ENCODE measurements at regions not wholly inside any gene's neighbourhood (a gene's known extent, or its start where the extent isn't known, plus 50 kb on each side); places are given as distances from the start of the nearest gene placed in this dataset.
A peak's percentile ranks its signal among the peaks of the same experiment; 100 is the strongest.

GRCh38 chr13:34312578-34312977, 494.6 kb downstream of the RFC3 start:
- TF ChIP-seq ZFX (IDR thresholded peaks at IDR 0.05; ENCODE audit: borderline replicate concordance): no peak
- TF ChIP-seq CTCF (IDR thresholded peaks at IDR 0.05): no peak

GRCh38 chr13:34320084-34320483, 502.1 kb downstream of the RFC3 start:
- no peak overlapping the region for H3K27ac ChIP-seq
- TF ChIP-seq ZFX (IDR thresholded peaks at IDR 0.05; ENCODE audit: borderline replicate concordance): no peak
- no peak for TF ChIP-seq CTCF (IDR thresholded peaks at IDR 0.05)

More at GRCh38 chr13:34312578-34312977, 494.6 kb downstream of the RFC3 start:
- H3K27ac ChIP-seq: no peak overlapping the region

- TF ChIP-seq ZFX (IDR thresholded peaks at IDR 0.05; ENCODE audit: borderline replicate concordance) (no peak), CTCF (IDR thresholded peaks at IDR 0.05) (no peak)
- no peak overlapping the region for H3K27ac ChIP-seq
Observed at GRCh38 chr13:34322014-34322742, 504.2 kb downstream of the RFC3 start.

- no peak for TF ChIP-seq CTCF (IDR thresholded peaks at IDR 0.05)
- no peak for TF ChIP-seq ZFX (IDR thresholded peaks at IDR 0.05; ENCODE audit: borderline replicate concordance)
- no peak overlapping the region for H3K27ac ChIP-seq
Observed at GRCh38 chr13:34322743-34323074, 504.8 kb downstream of the RFC3 start.

- H3K27ac ChIP-seq: peak overlapping the region; percentile 99
- TF ChIP-seq ZFX (IDR thresholded peaks at IDR 0.05; ENCODE audit: borderline replicate concordance) (no peak), CTCF (IDR thresholded peaks at IDR 0.05) (no peak; the same call in 1 of the 2 replicates)
Observed at GRCh38 chr13:34335014-34336007, 517.4 kb downstream of the RFC3 start.

- H3K27ac ChIP-seq: no peak overlapping the region
- TF ChIP-seq CTCF (IDR thresholded peaks at IDR 0.05): no peak
- TF ChIP-seq ZFX (IDR thresholded peaks at IDR 0.05; ENCODE audit: borderline replicate concordance): no peak
Observed at GRCh38 chr13:34338102-34338501, 520.2 kb downstream of the RFC3 start.

- H3K27ac ChIP-seq: peak overlapping the region; percentile 26
- TF ChIP-seq ZFX (IDR thresholded peaks at IDR 0.05; ENCODE audit: borderline replicate concordance) (no peak), CTCF (IDR thresholded peaks at IDR 0.05) (no peak)
Observed at GRCh38 chr13:34340534-34340933, 522.6 kb downstream of the RFC3 start.

All from 22Rv1 (cell line).